ENCODE measurements at regions not wholly inside any gene's neighbourhood (a gene's known extent, or its start where the extent isn't known, plus 50 kb on each side); places are given as distances from the start of the nearest gene placed in this dataset.
"Not testable (repeated sequence)": the region's sequence is repeated elsewhere in the genome, so short reads cannot be mapped to it uniquely, and the experiment has no call there.

DNA sequence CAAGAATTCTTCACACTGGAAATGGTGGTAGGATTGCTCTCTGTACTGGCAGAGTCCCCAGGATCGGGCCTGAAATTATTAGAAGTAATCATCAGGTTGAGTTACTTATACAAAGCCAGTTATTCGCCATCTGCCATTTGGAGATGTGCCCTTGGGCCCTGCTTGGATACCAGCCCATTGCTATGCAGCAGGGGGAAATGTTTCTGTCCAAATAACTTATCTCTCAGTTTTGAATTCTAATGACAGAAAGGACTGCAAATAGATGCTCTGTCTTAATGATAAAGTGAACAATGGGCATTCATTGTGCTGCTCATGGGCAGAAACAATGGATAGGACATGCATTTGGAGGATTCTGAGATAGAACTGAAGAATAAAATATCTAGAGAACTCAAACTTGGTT, 139.1 kb upstream of the PELI2 start:
- peak; percentile 44 for DNase-seq (ENCODE audit: low spot score)

DNA sequence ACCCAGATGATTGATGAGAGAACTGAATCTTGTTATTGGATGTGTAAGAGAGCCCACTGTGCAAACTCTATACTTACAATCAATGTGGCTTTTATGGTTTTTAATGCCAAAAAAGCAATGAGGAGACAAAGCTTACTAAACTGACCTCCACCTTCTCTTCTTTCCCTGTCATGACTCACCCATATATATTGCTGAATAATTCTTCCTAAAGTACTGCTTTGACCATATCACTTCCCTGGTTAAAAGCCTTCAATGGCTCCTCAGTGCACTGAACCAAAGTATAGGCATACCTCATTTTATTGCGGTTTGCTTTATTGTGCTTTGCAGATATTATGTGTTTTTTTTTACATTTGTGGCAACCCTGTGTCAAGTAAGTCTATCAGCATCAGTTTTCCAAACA, 138.4 kb upstream of the PELI2 start:
- DNase-seq (ENCODE audit: low spot score), result no peak

DNA sequence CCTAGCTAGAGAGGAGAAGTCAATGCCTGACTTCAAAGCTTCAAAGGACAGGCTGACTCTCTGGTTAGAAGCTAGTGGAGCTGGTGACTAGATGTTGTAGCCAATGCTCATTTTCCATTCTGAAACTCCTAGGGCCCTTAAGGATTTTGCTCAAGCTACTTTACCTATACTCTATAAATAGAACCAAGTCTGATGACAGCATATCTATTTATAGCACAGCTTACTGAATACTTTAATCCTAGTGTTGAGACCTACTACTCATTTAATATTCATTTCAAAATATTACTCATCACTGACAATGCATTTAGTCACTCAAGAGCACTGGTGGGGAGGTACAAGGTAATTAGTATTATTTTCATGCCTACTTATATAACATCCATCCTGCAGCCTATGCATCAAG, 137.2 kb upstream of the PELI2 start:
- no peak for DNase-seq (ENCODE audit: low spot score)

DNA sequence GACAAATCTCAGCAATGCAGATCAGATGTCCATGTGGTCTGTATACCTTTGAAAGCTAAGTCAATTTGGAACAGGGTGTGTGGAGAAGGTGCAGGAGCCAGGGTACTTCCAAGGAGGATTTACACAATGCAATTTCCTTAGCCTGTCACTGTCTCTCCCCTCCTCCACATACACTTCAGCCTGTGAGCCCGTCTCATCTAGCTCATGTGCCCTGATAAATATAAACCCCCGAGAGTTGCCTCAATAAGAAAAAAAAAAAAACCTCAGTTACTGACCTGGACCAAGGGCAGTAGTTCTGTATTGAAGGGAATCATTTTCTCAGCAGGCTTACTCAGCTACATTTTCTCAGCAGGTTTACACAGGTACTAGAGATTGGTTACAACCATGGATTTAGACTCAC, 132.1 kb upstream of the PELI2 start:
- DNase-seq (ENCODE audit: low spot score), result no peak

DNA sequence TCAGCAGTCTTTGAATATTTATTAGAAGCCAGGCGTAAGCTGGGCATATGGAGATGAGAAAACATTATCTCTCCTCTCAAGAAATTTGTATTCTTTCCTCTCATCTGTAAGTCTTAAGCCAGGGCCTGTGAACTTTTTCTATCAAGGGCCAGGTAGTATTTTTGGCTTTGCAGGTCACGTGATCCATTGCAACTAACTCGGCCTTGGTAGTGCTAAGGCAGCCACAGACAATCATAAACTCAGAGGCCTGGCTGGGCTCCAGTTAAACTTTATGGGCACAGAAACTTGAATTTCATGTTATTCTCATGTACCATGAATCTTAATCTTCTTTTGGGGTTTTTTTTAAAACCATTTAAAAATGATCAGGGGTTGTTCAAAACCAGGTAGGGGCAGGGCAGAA, 117.4 kb upstream of the PELI2 start:
- no peak for DNase-seq (ENCODE audit: low spot score)

DNA sequence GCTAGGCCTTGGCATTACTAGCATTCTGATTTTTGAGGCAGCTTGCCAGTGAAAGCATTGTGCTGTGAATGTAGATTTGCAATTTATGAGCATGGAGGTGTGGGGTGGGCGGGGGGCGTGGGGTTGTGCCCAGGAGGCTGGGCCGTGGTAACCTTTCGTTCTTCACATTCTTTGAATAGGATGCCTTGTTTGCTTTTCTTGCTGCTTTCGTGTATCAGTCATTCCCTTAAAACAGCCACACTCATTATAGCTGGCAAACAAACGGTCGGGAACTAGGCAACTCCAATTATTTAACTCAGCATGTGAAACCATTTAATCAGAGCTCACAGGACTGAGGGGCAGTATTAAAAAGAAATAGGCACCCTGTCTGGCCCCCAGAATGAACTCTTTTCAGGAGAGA, 115.9 kb upstream of the PELI2 start:
- DNase-seq (ENCODE audit: low spot score), result no peak

DNA sequence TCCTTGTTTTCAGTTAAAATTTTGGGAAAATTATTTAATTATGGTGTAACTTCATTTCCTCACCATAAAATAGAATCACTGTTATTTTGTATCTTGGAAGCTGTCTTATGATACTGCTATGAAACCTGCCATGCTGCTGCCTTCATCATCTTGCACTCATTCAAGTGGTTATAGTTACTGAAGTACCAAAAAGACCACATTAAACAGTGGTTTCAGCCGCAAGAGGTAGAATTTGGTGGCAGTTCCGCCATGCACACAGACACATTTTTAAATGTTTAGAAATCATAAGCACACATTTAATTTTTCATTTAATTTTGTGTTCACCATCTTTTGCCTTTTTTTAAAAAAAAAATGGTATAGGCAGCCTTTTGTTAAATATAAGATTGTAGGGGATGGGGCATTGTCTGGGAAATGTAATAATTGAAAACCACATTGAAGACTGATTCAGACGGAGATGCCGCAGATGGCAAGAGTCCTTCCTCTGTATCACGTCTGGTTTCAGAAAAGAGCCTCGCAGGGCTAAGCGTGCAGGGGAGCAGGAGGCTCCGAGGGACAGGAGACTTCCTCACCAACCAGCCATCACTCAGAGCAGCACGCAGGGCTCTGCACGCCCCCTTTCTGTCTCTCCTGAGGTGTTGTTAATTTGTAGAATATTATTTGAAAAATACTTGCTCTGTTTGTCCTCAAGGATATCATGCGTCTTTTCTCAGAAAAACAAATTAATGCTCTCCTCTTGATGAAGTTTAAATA, 115.2 kb upstream of the PELI2 start:
- DNase-seq (ENCODE audit: low spot score), result no peak

DNA sequence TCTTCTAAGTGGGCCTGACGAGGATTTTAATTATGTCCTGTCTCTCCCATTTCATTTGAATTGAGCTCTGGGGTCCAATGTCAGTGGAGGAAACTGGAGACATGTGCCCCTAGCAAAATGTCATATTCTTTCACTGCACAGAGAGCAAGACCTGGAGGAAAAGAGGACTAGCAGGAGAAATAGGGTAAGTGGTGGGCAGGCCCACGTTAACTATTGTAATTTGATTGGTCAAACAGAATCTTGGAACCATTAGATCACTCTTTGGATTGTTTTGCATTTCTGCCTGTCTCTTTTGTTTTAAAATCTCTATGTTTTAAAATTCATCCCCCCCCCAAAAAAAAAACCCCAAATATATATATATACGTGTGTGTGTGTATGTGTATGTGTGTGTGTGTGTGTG, 113.9 kb upstream of the PELI2 start:
- no peak for DNase-seq (ENCODE audit: low spot score)

DNA sequence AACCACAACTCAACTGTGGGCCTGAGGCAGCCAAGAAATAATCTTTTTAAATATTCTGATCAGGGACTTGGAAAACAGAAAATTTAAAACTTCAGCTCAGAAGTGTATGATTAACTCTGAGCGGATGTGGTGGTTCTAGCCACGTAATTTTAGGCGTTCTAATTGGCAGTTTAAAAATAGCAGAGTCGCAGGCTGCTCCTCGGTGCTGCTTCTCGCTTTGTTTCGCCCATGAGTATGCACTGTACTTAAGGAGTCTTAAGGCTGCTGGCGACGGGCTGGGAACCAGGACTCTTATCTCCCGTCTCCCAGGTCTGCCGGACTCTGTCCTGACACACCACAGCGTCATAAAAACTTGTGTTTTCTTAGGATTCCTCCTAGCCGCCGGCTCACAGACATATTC, 113.4 kb upstream of the PELI2 start:
- no peak for DNase-seq (ENCODE audit: low spot score)

DNA sequence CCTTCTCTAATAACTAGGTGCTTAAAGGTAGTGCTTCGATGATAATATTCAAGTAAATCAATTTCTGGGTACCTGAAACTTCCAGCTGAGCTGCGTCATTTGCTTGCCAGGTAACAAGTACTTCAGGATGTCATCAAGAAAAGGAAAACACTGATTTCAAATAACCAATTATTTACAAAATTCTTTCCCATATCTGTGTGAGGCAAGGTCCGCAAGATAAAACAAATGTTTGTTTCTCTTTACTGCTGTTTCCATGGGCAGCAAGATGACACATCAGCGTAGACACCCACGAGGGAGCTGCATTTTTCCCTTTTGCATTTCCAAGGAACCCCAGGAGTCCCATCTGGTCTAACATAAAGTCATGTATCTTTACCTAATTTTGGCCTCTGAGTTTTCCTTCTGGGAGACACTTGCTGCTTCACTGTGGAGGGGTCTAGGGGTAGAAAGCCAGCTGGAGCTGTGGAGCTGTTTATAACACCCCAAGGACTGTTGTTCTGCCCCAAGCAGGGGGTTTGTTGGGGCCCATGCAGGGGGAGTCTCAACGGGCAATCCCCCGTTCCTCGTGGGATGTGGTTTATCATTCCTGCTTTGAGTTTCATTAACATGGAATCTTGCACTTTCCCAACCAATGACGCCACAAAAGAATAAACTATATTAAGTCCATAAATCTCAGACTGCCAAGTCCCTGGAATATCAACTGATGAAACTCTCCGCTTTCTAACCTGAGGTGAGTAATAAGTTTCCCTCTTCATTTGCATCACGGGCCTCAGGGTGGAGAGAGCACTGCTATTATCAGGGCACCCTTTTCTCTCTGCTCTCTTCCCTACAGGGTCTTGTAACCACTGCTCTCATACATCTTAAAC, 112.8 kb upstream of the PELI2 start:
- no peak for DNase-seq (ENCODE audit: low spot score)

DNA sequence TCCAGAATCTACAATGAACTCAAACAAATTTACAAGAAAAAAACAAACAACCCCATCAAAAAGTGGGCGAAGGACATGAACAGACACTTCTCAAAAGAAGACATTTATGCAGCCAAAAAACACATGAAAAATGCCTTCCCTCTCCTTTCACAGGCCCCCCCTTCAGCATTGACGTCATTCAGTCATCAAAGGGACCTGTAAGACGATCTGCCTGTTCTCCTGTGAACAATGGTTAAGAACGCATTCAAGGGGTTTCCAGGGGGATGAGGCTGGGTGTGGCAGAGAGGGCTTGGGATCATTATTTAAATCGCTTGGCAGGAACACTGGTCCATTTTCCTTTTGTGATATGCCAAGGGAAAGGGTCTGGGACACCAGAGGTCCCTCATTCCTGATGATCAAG, 110.7 kb upstream of the PELI2 start:
- not testable (repeated sequence) for DNase-seq (ENCODE audit: low spot score)

DNA sequence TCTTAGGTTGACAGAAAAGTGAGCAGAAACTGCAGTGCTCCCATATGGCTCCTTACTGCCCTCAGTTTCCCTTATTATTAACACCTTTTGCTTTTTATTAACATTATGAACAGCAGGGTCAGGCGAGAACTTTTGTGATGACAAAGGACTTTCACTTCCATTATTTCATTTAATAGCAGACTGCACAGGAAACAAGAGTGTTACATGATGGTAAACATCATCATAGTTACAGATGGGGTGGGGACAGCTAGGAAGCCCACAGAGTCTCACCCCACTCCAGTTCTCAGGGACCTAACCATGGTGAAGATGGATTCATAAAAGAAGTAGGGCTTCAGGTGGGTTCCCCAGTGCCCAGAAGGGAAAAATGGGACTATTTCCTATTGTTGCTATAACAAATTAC, 110.1 kb upstream of the PELI2 start:
- DNase-seq (ENCODE audit: low spot score), result no peak

DNA sequence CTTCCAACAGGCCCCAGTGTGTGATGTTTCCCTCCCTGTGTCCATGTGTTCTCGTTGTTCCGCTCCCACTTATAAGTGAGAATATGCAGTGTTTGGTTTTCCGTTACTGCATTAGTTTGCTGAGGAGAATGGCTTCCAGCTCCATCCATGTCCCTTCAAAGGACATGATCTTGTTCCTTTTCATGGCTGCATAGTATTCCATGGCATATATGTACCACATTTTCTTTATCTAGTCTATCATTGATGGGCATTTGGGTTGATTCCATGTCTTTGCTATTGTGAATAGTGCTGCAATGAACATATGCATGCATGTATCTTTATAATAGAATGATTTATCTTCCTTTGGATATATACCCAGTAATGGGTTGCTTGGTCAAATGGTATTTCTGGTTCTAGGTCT, 109.5 kb upstream of the PELI2 start:
- DNase-seq (ENCODE audit: low spot score), result not testable (repeated sequence)

DNA sequence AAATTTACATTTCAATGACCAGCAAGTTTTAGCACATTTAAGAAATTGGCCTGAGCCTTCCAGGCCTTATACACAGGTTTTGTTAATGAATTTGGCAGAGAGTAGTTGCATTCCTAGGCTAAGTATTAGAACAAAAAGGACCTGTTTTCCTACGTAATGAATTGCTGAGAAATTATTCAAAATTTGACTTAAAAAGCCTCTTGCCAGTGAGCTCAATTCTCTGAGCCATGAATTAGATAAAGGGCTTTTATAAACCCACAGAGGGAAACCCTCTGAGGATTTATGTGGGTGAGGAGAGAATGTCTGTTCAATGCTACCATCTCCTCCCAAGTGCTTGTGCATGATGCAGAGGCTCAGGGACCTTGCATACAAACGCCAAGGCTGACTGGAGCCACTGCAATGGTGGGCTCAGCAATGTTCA, 94.5 kb upstream of the PELI2 start:
- DNase-seq (ENCODE audit: low spot score), result no peak

DNA sequence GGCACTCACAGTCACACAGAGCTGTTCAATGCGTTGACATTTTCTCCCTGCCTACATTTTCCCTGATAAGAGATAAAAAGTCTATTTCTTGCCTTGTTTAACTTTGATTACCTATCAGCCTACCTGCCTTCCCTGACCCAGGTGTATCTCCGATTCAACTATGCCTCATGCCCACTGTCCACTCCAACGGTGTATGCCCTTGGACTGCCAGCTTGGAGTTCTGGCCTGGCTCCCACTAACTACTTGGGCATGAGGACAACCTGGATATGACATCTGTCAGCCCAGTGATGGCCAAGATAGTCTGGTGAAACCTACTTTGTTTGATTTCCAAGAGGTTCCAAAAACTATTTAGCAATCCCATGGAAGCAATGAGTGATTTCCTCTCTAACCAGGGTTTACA, 93.0 kb upstream of the PELI2 start:
- DNase-seq (ENCODE audit: low spot score), result no peak

DNA sequence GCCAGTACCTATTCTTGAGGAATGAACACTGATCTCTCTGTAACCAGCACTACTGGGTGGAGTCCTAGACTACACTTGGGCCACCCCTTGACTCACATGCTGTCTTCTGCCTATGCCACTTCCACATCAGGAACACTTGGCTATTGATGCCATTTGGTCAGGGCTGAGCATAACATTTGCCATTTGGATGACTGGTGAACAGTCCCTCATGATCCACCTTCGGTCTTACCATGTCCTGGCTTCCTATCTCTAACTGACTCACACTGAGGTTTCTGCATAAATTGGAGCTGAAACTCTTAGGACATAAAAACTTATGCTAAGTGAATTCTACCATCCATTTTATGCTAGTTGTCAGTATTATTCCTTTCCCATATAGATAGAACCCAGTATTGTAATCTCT, 91.7 kb upstream of the PELI2 start:
- no peak for DNase-seq (ENCODE audit: low spot score)

DNA sequence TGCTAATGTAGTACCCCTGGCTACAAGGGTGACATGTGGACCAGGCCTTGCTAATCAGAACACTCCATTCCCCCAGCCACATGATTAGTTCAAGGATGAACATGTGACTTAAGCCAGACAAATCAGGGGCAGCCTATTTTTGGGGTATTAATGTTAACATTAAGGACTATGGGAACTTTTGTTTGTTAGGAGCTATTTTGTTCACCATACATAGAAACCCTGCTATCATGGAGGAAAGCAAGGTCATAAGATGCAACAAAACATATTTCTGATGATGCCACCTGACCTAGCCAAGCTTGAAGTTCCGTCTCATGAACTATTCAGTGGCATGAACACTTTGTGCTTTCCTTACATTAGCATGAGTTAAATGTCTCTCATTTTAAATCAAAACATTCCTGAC, 90.8 kb upstream of the PELI2 start:
- no peak for DNase-seq (ENCODE audit: low spot score)

DNA sequence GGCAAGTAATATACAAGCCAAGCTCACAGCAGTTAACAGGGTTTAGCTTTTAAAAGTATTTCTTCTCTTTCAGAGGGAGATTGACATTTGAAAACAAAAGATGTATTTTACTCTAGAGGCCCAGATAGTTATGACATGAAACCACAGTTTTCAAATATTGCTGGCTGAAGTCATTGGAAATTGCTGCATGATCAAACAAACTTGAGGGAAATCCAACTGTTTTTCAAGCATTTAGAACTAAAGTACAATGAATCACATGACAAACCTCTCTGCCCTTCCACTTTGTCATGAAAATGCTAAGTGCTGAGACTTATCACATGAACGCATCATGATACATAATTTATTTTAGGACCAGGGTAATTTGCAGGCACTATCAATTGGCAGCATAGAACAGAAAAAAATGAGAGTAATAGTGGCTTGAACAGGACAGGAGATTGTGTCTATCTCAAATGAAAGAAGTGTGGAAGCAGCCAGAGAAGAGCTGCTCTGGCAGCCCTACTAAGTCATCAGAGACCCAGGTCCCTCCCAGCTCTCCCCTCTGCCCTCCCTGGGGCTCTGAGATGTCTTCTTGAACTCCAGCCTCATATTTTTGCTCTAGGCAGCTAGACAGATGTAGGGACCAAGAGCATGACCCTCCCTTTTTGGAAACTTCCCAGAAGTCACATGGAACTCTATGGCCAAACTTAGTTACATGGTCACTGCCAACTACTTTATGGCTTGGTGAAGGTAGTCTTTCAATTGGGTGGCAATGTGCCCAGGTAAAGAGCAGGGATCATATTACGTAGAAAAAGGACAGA, 90.1 kb upstream of the PELI2 start:
- no peak for DNase-seq (ENCODE audit: low spot score)

DNA sequence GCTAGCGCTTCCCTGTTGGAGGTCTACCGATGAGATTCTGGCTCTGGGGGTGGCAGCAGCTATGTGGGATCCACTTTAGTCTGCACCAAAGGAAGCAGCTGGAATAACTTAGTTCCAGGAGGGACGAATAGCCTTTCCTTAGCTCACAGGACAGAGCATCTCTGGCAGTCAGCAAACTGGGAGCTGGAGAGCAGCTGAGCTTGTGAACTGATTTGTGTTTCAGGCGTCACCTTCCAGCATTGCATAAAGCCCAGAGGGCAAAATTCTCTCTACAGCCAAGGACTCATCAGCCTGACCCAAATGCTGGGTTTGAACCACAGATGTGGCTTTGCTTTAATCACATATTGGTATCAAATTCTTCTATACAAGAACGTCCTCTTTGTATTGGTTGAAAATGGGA, 81.9 kb upstream of the PELI2 start:
- DNase-seq (ENCODE audit: low spot score), result no peak

DNA sequence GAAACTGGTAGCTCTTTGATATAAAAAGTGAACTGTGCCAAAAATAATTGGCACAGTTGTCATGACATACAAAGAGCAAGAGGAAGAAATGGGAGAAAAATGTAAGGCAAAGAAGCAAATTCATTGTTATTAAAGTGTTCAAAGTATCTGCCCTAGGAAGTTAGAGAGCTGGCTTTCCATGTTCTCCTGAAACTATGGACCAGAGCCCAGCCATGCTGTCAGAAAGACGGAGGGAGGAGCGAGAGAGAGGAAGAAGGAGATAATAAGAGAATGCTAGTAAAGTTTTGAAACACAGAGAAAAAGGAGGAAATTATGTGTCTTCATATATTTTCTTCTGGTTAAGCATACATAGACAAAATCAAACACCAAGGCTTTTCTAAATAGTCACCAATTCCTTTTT, 78.1 kb upstream of the PELI2 start:
- DNase-seq (ENCODE audit: low spot score), result no peak

DNA sequence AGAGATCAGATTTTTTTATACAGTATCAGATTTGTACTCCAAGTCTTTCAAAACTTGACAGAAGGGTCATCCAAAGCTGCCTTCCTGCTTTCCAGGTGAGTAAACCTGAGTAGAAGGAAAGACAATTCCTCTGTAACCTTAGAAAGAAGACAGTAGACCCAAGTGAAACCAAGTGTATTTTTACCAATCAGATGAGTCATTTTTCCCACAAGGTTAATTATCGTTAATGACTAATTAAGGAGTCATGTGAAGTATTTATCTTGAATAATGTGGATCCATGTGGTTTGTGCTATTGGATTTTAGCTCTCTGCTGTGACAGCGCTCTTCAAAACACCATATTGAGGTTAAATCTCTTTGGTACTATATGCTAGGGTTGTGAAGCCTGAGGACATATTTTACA, 74.0 kb upstream of the PELI2 start:
- DNase-seq (ENCODE audit: low spot score), result no peak

DNA sequence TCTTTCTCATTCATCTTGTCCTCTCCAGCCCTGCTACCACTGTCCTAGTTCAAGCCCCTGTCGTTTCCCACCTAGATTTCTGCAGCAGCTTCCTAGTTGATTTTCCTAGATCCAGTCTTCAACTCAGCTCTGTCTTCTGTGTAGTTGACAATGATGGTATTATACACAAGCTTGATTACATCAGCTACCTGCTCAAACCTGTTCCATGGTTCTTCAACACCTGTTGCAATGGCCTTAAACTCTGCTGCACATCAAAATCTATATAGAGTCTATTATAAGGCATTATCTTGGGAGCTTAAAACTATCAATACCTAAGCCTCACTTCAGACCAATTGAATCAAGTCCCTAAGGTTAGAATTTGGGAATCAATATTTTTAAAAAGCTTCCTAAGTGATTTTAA, 71.7 kb upstream of the PELI2 start:
- DNase-seq (ENCODE audit: low spot score), result no peak

DNA sequence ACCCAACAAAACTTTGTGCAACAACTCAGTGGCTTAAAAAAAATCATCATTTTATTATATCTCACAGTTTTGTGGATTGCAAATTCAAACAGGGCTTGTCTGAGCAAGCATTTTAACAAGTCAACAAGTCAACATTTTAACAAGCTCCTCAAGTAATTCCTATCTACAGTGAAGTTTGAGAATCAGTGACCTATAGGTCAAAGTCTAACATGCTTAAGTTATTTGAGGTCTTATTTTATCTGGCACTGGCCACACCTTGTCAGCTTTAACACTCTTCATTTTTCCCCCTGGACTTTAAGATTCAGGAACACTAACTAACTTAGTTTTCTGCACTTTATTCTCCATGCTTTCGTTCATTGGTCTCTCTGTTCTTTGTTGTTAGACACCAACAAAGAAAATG, 71.2 kb upstream of the PELI2 start:
- no peak for DNase-seq (ENCODE audit: low spot score)
